DMS79 (cell line): ENCODE measurements at regions not wholly inside any gene's neighbourhood (a gene's known extent, or its start where the extent isn't known, plus 50 kb on each side); places are given as distances from the start of the nearest gene placed in this dataset.

ENCODE experiments used
- DNase-seq: peaks from one replicate; lab custom pipeline; 2025; lab: John Stamatoyannopoulos, UW

GRCh38 chr6:115717472-115717871 is 343.2 kb downstream of the FRK start:
- DNase-seq = no peak

- no peak for DNase-seq
These were observed 343.6 kb downstream of the FRK start for GRCh38 chr6:115717062-115717461.

- DNase-seq = no peak
These were observed 348.3 kb downstream of the FRK start for GRCh38 chr6:115712291-115712961.

- DNase-seq = no peak
These were observed 351.8 kb downstream of the FRK start for GRCh38 chr6:115708850-115709249.

- no peak for DNase-seq
These were observed 353.7 kb downstream of the FRK start for GRCh38 chr6:115706981-115707380.

- DNase-seq = no peak
These were observed 354.4 kb downstream of the FRK start for GRCh38 chr6:115706324-115706723.

- no peak for DNase-seq
These were observed 356.7 kb downstream of the FRK start for GRCh38 chr6:115704028-115704427.

GRCh38 chr6:115691433-115691832 is 369.3 kb downstream of the FRK start:
- DNase-seq = no peak

GRCh38 chr6:115690854-115691253 is 369.8 kb downstream of the FRK start:
- no peak for DNase-seq

- no peak for DNase-seq
These were observed 378.5 kb downstream of the FRK start for GRCh38 chr6:115681978-115682775.

- no peak for DNase-seq
These were observed 380.1 kb downstream of the FRK start for GRCh38 chr6:115680621-115681020.

- no peak for DNase-seq
These were observed 383.5 kb downstream of the FRK start for GRCh38 chr6:115677198-115677597.

GRCh38 chr6:115675443-115675842 is 385.2 kb downstream of the FRK start:
- no peak for DNase-seq

GRCh38 chr6:115668781-115669180 is 391.9 kb downstream of the FRK start:
- no peak for DNase-seq

- no peak for DNase-seq
These were observed 392.5 kb downstream of the FRK start for GRCh38 chr6:115668211-115668610.

- DNase-seq = no peak
These were observed 393.1 kb downstream of the FRK start for GRCh38 chr6:115667478-115668026.

- no peak for DNase-seq
These were observed 393.7 kb downstream of the FRK start for GRCh38 chr6:115666997-115667396.

- DNase-seq = no peak
These were observed 395.4 kb downstream of the FRK start for GRCh38 chr6:115665310-115665709.

GRCh38 chr6:115663681-115664080 is 397.0 kb downstream of the FRK start:
- no peak for DNase-seq

- DNase-seq = no peak
These were observed 416.9 kb downstream of the FRK start for GRCh38 chr6:115643762-115644161.

GRCh38 chr6:115634887-115635286 is 425.8 kb downstream of the FRK start:
- no peak for DNase-seq

- no peak for DNase-seq
These were observed 426.6 kb downstream of the FRK start for GRCh38 chr6:115634131-115634530.

GRCh38 chr6:115631028-115631427 is 429.7 kb downstream of the FRK start:
- DNase-seq = no peak
